ENCODE measurements at regions not wholly inside any gene's neighbourhood (a gene's known extent, or its start where the extent isn't known, plus 50 kb on each side); places are given as distances from the start of the nearest gene placed in this dataset.

DNA sequence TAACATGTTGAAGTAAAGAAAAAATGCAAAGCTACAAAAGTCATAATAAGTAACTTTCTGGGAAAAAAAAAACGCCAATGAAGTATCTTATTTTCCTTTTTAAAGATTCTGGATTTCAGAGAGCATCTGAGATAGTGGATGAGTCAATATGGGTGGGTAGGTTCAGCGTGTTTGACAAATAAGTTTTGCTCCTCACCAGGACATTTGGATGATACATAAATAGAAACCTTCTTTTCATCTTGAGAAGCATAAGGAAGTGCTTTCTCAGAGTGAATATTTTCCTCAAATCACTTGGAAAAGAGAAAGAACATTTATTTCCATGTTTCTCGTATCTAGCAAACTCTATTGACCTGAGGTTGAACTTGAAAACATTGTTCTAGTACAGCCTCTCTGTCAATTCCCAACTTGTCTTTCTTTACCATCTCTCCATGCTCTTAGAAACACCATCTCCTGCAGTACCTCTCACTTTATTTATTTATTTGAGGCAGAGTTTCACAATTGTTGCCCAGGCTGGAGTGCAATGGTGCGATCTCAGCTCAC lies 463.2 kb downstream of the KLF5 start:
- TF ChIP-seq EP300 (IDR thresholded peaks at IDR 0.05) (no peak), CTCF (IDR thresholded peaks at IDR 0.05) (no peak)
